Thyroid gland (tissue), 4 donors: ENCODE measurements at regions not wholly inside any gene's neighbourhood (a gene's known extent, or its start where the extent isn't known, plus 50 kb on each side); places are given as distances from the start of the nearest gene placed in this dataset.

Source experiments
- DNase-seq, 2 donors: peaks; one replicate each; pipeline ENCODE4 v3.0.0-alpha.2; 2019
- H3K27ac ChIP-seq, 3 donors: fragments of 200-600 bp; sonication (generic); 1 replicate in 2 of 3; 2 replicates in 1 of 3; pipeline ENCODE4 v1.5.1; 2016 to 2019; ENCODE audit warnings: mild to moderate bottlenecking in 1 of 3, moderate library complexity in 1 of 3
- H3K27me3 ChIP-seq: fragments of 200-600 bp; sonication (generic); one replicate; pipeline ENCODE4 v1.5.1; 2019
- H3K36me3 ChIP-seq, 2 donors: fragments of 200-600 bp; sonication (generic); one replicate each; pipeline ENCODE4 v1.5.1; 2016 to 2019
- H3K4me1 ChIP-seq, 2 donors: fragments of 200-600 bp; sonication (generic); one replicate each; pipeline ENCODE4 v1.5.1; 2017 to 2019
- H3K4me3 ChIP-seq, 3 donors: fragments of 200-600 bp; sonication (generic); replicated peaks in 1 of 3; 1 replicate in 2 of 3; 2 replicates in 1 of 3; pipeline ENCODE4 v1.5.1; 2016; ENCODE audit warnings: mild to moderate bottlenecking in 1 of 3
- H3K9me3 ChIP-seq: fragments of 200-600 bp; sonication (generic); one replicate; pipeline ENCODE4 v1.5.1; 2017
- CTCF ChIP-seq, 6 experiments: fragments of 200-600 bp in 3 of 6; fragments of 450-650 bp in 3 of 6; sonication (generic) in 3 of 6; IDR thresholded peaks; one replicate each; pipeline ENCODE4 v1.5.1; 2016 to 2019; ENCODE audit warnings: antibody characterized with exemption in 6 of 6, mild to moderate bottlenecking in 2 of 6, inconsistent platforms in 1 of 6, moderate library complexity in 1 of 6
- POLR2A ChIP-seq, 2 donors: fragments of 450-650 bp; IDR thresholded peaks; one replicate each; pipeline ENCODE4 v1.6.1; 2017; ENCODE audit warnings: antibody characterized with exemption in 2 of 2, mild to moderate bottlenecking in 2 of 2, moderate library complexity in 1 of 2
- WGBS, 2 donors: methylation state at CpG; one replicate each; pipeline ENCODE4 v1.1.5; 2017; 5-methylcytosine and 5-hydroxymethylcytosine counted together
- intact Hi-C: fragments of 100-400 bp; cut with DNase I; formaldehyde crosslinking; loops from one replicate; pipeline ENCODE4 v1.15.1; 2023

DNA sequence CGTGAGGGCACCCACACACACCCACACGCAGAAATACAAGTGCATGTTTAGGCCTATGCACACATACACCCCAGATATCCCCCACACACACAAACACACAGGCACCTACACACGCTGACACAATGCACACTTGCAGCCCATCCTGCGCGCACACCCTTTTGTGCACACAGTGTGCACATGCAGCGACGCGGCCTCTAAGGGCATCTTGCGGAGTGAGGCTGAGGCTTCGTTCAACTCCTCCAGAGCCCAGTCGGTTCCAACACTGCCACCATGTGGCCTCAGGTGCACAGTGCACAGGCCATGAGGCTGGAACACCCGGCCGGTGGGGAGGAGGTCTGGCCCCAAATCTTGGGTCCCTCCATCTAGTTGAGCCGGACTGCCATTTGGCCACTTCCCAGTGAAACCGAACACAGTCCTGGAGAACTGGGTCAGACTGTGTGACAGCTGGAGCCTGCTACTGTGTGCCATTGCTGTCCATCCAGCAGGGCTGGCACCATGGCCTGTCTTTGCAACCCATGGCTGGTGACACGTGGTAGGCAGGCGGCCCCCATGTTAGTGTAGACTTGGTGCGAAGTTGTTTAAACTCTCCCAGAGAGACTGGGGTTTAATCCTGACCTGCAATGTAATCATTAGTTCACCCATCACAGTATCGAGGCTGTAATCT, 97.7 kb upstream of the MVB12B start:
- TF ChIP-seq CTCF (IDR thresholded peaks at IDR 0.05) (peak; percentile 84 to 94 (median 88)), POLR2A (IDR thresholded peaks at IDR 0.05) (no peak)
- Histone ChIP-seq H3K4me3 (no peak overlapping the region), H3K9me3 (no peaks in the 10 kb centered on the region), H3K4me1 (no peaks in the 10 kb centered on the region), H3K36me3 (no peaks in the 10 kb centered on the region), H3K27me3 (no peaks in the 10 kb centered on the region), H3K27ac (no peak overlapping the region)
- intact Hi-C loops = loop anchor here (5.0 kb wide), 1 partner anchor 822 kb away; no protein-coding TSS in a partner anchor
- 29 to 50% methylated on average over 11 to 19 of the region's 19 CpGs for WGBS, 2 donors
- peak; percentile 63 to 72 for DNase-seq

GRCh38 chr9:126229501-126229900, 97.1 kb upstream of the MVB12B start:
- 80 to 88% methylated on average over 3 of the region's 3 CpGs for WGBS, 2 donors
- no peak overlapping the region for H3K27ac ChIP-seq

GRCh38 chr9:126230692-126231091, 95.9 kb upstream of the MVB12B start:
- Histone ChIP-seq H3K9me3 (no peaks in the 10 kb centered on the region), H3K4me1 (peaks cover 0 to 4% of the 10 kb centered on the region in 2 donors), H3K27ac (no peak overlapping the region), H3K27me3 (no peaks in the 10 kb centered on the region), H3K36me3 (no peaks in the 10 kb centered on the region), H3K4me3 (no peak overlapping the region)
- DNase-seq = no peak
- WGBS, 2 donors = 83 to 89% methylated on average over 11 of the region's 11 CpGs
- intact Hi-C loops = no loop called here
- no peak for TF ChIP-seq CTCF (IDR thresholded peaks at IDR 0.05)
- TF ChIP-seq POLR2A (IDR thresholded peaks at IDR 0.05) = no peak

More at GRCh38 chr9:126229501-126229900, 97.1 kb upstream of the MVB12B start:
- no peak for DNase-seq
- no peak for TF ChIP-seq POLR2A (IDR thresholded peaks at IDR 0.05)
- intact Hi-C loops = loop anchor here (5.0 kb wide), 1 partner anchor 822 kb away; no protein-coding TSS in a partner anchor
- H3K27me3 ChIP-seq = no peaks in the 10 kb centered on the region
- no peaks in the 10 kb centered on the region for H3K4me1 ChIP-seq
- no peaks in the 10 kb centered on the region for H3K36me3 ChIP-seq
- H3K9me3 ChIP-seq = no peaks in the 10 kb centered on the region
- H3K4me3 ChIP-seq = no peak overlapping the region

- TF ChIP-seq CTCF (IDR thresholded peaks at IDR 0.05) = no peak
- TF ChIP-seq POLR2A (IDR thresholded peaks at IDR 0.05) = no peak
- intact Hi-C loops = no loop called here
- DNase-seq = no peak
- no peak overlapping the region for H3K4me3 ChIP-seq
- H3K9me3 ChIP-seq = no peaks in the 10 kb centered on the region
- no peak overlapping the region for H3K27ac ChIP-seq
- H3K36me3 ChIP-seq = no peaks in the 10 kb centered on the region
- no peaks in the 10 kb centered on the region for H3K27me3 ChIP-seq
- 93% methylated on average over 4 to 5 of the region's 6 CpGs for WGBS, 2 donors
- peaks cover 0 to 4% of the 10 kb centered on the region in 2 donors for H3K4me1 ChIP-seq
Measured at GRCh38 chr9:126232461-126232860, 94.2 kb upstream of the MVB12B start.

DNA sequence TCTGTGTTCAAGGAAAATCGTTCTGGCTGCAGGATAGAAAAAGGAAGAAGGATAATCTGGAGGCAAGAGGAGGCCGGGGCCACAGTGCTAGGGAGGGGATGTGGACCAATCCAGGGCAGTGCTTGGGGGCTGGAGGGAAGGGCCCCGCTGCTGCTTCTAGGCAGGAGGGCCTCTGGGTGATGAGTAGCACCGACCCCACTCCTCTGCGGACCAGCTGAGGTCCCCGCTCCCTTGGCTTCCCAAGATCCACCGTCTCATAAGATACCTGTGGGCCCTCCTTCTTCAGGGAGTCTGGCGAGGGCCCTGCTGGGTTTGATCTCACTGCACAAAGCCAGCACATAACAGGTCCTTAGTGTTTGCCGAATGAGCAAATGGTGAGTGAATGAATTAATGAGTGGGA, 93.5 kb upstream of the MVB12B start:
- TF ChIP-seq POLR2A (IDR thresholded peaks at IDR 0.05) (no peak), CTCF (IDR thresholded peaks at IDR 0.05) (no peak)
- no peaks in the 10 kb centered on the region for H3K36me3 ChIP-seq
- no peaks in the 10 kb centered on the region for H3K27me3 ChIP-seq
- H3K27ac ChIP-seq = no peak overlapping the region
- WGBS, 2 donors = 86 to 91% methylated on average over 9 of the region's 9 CpGs
- H3K9me3 ChIP-seq = no peaks in the 10 kb centered on the region
- H3K4me3 ChIP-seq = no peak overlapping the region
- H3K4me1 ChIP-seq = peaks cover 0 to 4% of the 10 kb centered on the region in 2 donors
- DNase-seq = no peak
- intact Hi-C loops = no loop called here
